GM18526 (cell line): ENCODE measurements at regions not wholly inside any gene's neighbourhood (a gene's known extent, or its start where the extent isn't known, plus 50 kb on each side); places are given as distances from the start of the nearest gene placed in this dataset.

Source experiments
- POLR2A ChIP-seq: IDR thresholded peaks from 3 replicates; pipeline ENCODE4 v1.6.1; 2011; ENCODE audit not compliant: insufficient read length; ENCODE audit errors: extremely low read depth

DNA sequence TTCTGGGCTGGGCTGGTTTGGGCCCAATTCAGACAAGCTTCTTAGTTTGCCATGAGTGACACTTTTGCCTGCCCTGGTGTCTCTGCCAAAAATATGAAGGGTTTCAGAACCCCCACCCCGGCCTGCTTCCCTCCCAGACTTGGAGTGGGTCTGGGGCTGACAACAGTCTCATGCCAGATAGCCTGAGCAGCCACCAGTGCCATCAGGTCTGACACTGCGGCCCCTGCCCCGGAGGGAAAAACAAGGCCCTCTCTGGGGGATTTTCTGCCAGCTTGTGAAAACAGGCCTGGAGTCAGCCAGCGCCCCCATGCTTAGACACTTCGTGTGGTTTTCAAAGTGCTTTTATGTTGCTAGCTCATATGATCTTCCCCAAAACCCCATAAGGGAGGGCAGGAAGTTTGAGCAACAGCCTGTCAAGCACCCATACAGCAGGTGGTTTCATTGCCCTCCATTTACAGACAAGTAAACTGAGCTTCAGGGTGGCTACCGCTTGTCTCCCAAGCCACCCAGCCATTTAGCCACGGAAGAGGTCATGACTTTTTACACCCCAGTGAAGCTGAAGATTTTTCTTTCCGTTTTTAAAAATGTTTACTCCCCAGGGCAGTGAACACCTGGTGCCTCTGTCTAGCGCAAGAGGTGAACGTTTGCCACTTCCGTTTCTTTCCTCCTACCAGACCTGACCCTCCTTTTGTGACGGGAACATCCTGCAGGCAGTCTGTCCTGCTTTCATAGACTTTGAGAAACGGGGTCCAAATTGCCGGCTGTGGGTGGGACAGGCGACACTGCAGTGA lies 300.6 kb downstream of the SEC14L1 start:
- TF ChIP-seq POLR2A, result peak; percentile 39

DNA sequence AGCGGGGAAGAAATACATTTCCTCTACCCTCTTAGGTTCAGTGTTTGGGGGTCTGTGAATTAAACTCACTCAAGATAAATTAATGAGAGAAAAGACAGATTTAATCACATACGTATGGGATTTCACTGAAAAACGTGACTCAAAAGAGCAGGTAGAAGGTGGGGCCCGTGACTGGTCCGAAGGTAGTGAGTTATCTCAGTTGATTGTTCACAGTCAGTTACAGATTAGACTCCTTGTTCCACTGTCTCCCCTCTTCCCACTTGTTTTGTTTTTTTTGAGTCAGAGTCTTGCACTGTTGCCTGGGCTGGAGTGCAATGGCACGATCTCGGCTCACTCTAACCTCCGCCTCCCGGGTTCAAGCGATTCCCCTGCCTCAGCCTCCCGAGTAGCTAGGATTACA lies 301.2 kb downstream of the SEC14L1 start:
- no peak for TF ChIP-seq POLR2A

DNA sequence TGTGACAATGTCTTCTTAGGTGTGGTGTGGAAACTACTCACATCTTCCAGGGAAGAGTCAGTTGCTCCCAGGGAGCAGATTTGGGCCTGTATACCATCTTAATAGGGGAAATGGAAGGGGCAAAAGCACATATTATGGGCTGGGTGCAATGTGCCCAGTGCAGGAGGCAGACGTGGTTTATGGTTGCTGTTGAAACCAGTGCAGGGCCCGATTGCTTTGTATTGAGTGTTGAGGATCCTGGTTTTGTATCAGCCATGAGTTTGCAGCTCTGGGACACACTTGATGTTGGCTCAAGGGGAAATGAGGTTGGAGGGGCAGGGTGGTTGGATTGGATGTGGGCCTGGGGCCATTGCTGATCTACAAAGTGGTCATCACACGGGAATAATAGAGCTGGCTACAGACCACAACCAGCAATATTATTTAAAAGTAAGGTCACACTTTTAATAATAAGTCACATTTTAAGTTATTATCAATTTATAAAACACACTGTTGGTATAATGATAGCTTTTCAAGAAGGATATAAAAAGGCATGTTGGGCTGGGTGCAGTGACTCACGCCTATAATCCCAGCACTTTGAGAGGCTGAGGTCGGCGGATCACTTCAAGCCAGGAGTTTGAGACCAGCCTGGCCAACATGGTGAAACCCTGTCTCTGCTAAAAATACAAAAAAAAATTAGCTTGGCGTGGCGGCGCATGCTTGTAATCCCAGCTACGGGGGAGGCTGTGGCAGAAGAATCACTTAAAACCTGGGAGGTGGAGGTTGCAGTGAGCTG lies 302.4 kb downstream of the SEC14L1 start:
- TF ChIP-seq POLR2A, result no peak

DNA sequence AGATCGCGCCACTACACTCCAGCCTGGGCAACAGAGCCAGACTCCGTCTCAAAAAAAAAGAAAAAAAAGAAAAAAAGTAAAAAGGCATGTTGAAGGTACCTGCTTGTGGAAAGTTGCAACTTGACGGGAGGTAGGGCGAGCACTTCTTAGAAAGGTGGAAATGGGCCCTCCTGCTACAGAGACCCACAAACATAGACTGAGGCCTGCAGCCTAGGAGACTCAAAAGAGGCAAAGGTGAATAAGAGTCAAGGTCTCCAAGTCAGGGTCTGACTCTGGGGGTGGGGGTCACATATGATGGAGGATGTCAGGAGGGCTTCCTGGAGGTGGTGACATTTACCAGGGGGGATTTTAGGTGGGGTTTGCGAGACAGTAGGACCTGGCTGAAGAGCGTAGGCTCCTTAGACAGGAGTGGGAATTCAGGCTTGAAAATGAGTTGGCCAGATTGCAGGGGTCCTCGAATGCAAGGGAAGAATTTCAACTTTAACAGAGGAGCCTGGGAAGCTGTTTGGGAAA lies 303.0 kb downstream of the SEC14L1 start:
- no peak for TF ChIP-seq POLR2A

DNA sequence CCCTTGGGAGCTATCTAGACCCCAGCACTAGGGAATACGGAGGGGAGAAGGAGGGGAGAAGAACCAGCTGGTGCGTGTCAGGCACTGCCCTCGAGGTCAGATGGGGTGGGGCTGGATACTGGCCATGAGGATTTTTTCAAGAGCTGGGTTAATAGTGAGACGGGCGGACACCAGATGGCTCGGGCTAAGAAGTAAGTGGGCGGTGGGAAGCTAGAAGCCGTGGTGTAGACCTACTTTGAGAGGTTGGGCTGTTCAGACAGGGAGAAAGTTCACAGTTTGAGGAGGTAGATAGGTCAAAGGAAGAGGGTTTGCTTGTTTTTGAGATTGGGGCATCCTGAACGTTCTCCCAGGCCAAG lies 303.8 kb downstream of the SEC14L1 start:
- no peak for TF ChIP-seq POLR2A

DNA sequence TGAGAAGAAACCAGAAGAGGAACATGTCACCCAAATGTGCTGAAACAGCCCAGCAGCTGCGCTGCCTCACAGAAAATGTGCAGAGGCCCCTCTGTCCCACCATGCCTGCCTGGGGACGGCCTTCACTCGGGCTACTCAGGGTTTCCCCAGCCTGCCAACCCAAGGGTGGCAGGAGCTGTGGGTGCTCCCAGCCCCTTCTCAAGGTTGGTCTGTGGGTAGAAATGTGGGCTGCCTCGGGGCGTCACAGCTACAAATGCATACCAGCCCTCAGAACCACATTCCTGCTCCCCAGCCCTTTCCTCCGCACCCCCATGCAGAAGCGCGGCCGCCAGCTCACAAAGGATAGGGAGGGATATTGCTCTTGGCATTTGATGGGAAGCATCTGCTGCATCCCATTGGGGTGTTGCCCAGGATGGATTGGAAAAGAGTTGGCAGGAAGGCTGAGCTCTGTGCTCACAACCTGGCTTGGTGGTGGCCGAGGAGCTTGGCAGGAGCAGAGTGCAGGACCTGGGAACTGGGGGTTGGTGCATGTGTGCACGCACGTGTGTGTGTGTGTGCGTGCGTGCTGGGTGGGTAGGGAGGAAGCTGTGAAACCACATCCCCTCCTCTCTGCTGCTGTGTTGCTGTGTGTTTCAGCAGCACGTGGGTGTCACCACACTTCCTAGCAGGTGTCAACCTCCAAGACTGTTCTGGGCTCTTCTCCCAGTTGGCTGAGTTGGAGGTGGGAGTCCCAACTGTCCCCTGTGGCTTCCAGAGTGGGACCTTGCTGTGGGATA lies 304.4 kb downstream of the SEC14L1 start:
- peak; percentile 53 for TF ChIP-seq POLR2A

DNA sequence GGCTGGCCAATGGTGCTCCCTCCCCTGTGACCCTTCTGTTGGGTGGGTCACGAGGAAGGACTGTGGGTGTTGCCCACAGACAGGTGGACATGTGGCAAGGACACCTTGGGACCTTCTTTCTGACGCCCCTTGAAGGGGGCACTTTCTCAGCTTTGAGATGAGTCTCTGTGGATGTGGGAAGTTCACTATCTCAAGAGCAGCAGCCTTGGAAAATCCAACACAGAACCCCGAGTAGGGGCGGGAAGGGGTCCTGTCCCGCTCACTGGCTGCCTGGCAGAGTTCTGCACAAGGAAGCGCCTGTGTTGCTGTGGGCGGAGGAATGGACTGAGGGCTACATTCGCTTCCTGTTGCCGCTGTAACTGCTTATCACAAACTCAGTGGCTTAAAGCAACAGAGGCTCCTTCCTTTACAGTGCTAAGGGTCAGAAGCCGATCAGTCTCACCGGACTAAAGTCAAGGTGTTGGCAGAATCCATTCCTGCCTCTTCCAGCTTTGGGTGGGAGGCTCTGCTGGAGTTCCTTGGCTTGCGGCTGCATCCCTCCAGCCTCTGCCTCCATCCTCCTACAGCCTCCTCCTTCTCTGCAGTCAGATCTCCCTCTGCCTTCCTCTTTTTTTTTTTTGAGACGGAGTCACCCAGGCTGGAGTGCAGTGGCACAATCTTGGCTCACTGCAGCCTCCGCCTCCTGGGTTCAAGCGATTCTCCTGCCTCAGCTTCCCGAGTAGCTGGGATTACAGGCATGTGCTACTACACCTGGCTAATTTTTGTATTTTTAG lies 305.2 kb downstream of the SEC14L1 start:
- peak; percentile 52 for TF ChIP-seq POLR2A

DNA sequence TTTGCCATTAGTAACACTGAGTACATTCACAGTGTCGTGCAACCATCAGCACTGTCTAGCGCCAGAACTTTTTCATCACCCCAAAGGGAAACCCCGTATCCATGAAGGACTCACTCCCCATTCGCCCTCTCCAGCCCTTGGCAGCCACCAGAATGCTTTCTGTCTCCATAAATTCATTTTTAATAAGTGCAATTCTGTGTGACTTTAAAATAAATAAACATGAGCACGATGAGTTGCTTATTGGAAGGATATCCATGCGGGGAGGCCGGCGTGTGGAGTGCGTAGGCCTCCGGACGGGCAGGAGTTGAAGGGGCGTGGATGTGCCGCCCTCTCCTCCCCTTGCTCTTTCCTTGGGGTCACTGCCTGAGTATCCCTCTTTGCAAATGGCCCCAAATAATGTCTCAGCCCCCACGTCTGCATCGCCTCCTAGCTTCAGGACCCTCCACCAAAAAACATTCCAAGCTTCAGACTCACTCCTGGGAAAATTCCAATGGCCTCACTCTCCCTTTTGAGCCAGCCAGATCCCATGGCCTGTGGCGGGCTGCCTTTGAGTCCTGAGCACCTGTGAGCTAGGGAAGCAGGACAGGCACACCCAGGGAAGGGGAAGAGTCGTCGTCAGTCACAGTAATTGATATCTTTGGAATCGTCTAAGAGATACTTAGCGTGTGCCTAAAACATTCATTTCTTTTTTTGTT lies 306.3 kb downstream of the SEC14L1 start:
- no peak for TF ChIP-seq POLR2A

DNA sequence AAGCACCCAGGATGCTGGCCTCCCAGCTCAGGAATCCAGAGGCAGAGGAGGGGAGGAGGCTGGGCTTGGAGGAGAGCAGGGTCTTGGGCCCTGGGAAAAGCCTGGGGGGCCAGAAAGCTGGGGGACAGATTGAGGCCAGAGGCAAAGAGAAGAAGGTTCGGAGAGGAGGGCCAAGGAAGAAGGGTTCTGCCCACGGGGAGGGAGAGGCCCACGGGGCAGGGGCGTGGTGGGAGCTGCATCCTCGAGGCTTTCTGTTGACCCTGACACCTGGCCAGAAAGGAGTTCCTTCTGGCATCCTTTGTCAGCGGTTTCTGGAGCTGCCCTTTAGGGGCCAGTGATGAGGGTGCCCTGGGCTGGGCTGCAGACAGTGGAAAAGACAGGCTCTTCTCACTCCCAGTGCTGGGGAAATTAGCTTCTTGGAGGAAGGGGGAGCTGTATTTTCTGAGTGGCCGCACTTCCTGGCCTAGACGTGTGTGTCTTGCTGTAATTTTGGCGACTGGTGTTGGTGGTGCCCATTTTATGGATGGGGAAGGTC lies 308.7 kb downstream of the SEC14L1 start:
- TF ChIP-seq POLR2A, result no peak

DNA sequence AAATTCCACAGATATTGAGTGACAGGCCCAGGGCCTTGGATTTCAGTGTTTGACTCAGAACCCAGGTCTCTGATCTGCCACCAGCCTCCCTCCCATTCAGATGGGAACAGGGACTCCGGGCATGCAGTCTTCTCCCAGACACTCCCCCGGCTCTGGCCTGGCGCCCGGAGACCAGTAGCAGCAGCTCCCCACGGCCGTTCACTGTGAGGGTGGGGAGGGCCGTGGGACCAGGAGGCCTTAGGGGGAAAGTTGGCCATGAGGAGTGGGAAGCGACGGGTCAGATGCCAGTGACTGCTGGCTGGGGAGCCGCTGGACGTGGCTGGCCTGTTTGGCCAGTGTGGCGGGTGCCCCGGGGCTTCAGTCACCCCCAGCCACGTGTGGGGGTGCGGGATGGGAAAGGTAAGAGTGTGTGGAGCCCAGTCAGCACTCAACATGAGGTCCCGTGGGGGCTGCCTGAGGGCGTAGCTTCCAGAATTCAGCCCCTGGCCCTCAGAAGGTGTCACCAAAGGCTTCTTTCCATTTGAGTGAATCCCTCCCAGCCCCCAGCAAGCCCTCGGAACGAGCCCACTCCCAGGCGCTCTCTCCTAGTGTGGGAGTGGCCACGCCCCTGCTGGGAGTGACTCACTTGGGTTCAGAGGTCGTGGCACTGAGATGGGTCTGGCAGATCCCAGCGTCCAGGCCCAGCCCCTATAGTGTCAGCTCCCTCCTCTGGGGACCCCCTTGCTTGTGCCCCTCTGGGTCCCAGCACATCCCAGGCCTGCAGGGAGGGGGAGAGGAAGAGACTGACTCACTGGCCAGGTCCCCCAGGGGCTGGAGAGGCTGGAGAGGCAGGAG lies 309.4 kb downstream of the SEC14L1 start:
- TF ChIP-seq POLR2A, result no peak

DNA sequence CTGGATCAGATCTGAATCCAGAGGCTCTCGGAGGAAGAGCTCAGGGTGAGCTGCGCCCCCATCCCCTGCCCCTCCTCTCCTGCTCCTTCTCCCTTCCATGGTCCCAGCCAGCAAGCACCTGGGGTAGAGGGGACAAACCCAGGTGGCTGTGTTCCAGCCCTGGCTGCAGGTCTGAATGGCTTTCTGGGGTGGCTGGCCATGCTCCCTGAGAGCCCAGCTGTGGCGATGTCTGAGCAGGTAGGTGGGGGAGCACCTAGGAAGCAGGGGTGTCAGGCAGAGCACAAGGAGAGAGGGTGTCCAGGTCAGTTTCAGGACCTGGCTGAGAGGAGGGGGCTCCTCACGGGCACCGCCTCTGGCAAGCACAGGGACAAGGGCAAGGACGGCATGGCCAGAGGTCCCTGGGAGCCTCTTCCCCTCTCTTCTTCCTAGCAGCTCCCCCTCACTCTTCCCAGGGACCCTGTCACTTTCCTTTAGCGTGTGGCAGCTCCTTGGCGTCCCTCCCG lies 310.0 kb downstream of the SEC14L1 start:
- TF ChIP-seq POLR2A, result no peak

DNA sequence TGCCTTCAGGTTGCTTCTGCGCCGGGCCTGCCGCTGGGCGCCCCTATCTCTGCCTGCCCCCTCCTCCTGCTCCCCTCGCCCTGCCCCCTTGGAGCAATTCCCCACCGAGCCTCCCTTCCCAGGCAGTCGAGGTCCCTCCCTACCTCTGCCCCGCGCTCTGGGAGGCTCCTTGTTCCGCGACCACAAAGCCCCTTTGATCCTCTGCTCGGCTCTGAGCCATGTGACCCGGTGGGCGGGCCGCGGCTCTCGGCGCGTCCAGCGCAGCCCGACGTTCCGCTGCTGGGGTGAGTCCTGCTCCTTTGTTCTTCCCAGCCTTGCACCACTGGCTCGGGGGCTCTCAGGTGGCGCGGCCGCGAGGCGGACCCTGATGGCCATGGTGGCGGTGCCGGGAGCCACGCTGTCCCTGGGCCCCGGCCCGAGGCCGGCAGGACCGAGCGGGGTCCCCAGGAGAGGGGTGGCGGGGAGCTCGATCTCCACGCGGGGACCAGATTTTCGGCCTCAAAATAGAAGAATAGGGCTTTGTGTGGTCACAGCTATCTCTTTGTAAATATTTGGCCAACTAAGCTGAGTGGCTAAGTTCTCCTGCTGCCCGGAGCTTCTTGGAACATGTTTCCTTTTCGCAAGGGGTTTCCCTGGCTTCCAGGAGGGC lies 310.6 kb downstream of the SEC14L1 start:
- peak; percentile 59 for TF ChIP-seq POLR2A
